Kidney (tissue), 13 donors: ENCODE measurements at regions not wholly inside any gene's neighbourhood (a gene's known extent, or its start where the extent isn't known, plus 50 kb on each side); places are given as distances from the start of the nearest gene placed in this dataset.

ENCODE experiments used
- DNase-seq, 5 donors: peaks; one replicate each; pipeline ENCODE4 v3.0.0-alpha.2; 2013 to 2020
- FAIRE-seq: peaks from 2 replicates; lab custom pipeline; 2012; peaks lifted over from hg19 to GRCh38; lab: Jason Lieb, UNC
- H3K27ac ChIP-seq, 2 donors: one replicate each; pipeline ENCODE4 v1.7.0; 2013; ENCODE audit warnings: low read depth in 2 of 2, low read length in 2 of 2, inconsistent platforms in 1 of 2
- H3K27me3 ChIP-seq: one replicate; pipeline ENCODE4 v1.7.1; 2013; ENCODE audit warnings: low read length, inconsistent platforms; ENCODE audit not compliant: control insufficient read depth, insufficient read depth
- H3K36me3 ChIP-seq, 3 donors: one replicate each; pipeline versions ENCODE4 v1.7.0 to v1.7.1; 2013; ENCODE audit warnings: low read length in 3 of 3, control low read depth in 1 of 3, inconsistent platforms in 1 of 3; ENCODE audit not compliant: insufficient read depth in 3 of 3, control insufficient read depth in 2 of 3
- H3K4me1 ChIP-seq, 3 donors: one replicate each; pipeline versions ENCODE4 v1.7.0 to v1.7.1; 2013; ENCODE audit warnings: low read length in 3 of 3, inconsistent platforms in 1 of 3, low read depth in 1 of 3; ENCODE audit not compliant: control insufficient read depth in 2 of 3, insufficient read depth in 2 of 3
- H3K4me3 ChIP-seq, 3 donors: one replicate each; pipeline versions ENCODE4 v1.7.0 to v1.8.1; 2013; ENCODE audit warnings: low read length in 3 of 3, control low read depth in 1 of 3, inconsistent platforms in 1 of 3
- H3K9ac ChIP-seq, 3 donors: one replicate each; pipeline versions ENCODE4 v1.7.0 to v1.7.1; 2013; ENCODE audit warnings: low read length in 3 of 3, control low read depth in 1 of 3, inconsistent platforms in 1 of 3
- H3K9me3 ChIP-seq, 3 donors: one replicate each; pipeline versions ENCODE4 v1.7.0 to v1.7.1; 2013; ENCODE audit warnings: low read length in 3 of 3, control low read depth in 1 of 3, inconsistent platforms in 1 of 3; ENCODE audit not compliant: control insufficient read depth in 2 of 3, insufficient read depth in 1 of 3
- intact Hi-C: fragments of 100-400 bp; cut with DNase I; formaldehyde crosslinking; loops from one replicate; pipeline ENCODE4 v1.11.1; 2022
- TF ChIP-seq, protein P1 (sequence below): IDR thresholded peaks from 3 replicates; pipeline ENCODE4 v1.5.1; 2012; ENCODE audit warnings: mild to moderate bottlenecking, moderate library complexity, borderline replicate concordance; ENCODE audit not compliant: insufficient read depth; ENCODE audit errors: extremely low read depth
- donor health status: control.
- donor health status: control.
- donor health status: control.
- donor health status: control.
- donor health status: control.
- donor health status: DM: yes; HTN: yes; CAD: no.
- donor health status: Normal renal cell carcinoma (clear cell type).

DNA sequence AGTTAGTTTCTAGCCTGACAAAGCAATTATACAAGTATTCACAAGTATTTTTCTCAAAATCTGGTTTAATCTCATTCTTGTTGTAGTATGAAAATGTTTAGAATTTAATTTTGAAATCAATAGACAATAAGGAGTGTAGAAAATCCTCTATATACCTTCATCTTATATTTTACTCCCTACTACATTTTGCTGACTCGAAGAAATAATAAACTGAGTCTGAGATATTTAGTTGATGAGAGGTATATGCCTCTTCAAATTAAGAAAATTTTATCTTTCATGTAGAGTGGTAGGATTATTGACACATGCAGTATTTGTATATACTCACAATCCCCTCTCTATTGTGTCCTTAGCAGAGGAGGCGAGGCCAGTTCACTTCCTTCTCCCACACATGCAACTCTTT, 477.7 kb downstream of the MAN2A1 start:
- no peak overlapping the region for H3K4me3 ChIP-seq
- TF ChIP-seq, protein P1, sequence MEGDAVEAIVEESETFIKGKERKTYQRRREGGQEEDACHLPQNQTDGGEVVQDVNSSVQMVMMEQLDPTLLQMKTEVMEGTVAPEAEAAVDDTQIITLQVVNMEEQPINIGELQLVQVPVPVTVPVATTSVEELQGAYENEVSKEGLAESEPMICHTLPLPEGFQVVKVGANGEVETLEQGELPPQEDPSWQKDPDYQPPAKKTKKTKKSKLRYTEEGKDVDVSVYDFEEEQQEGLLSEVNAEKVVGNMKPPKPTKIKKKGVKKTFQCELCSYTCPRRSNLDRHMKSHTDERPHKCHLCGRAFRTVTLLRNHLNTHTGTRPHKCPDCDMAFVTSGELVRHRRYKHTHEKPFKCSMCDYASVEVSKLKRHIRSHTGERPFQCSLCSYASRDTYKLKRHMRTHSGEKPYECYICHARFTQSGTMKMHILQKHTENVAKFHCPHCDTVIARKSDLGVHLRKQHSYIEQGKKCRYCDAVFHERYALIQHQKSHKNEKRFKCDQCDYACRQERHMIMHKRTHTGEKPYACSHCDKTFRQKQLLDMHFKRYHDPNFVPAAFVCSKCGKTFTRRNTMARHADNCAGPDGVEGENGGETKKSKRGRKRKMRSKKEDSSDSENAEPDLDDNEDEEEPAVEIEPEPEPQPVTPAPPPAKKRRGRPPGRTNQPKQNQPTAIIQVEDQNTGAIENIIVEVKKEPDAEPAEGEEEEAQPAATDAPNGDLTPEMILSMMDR: no peak
- H3K9ac ChIP-seq: no peak overlapping the region
- no peaks in the 10 kb centered on the region for H3K27me3 ChIP-seq
- no peak for DNase-seq
- peaks cover 0 to 5% (median 0%) of the 10 kb centered on the region in 3 donors for H3K9me3 ChIP-seq
- H3K27ac ChIP-seq: no peak overlapping the region
- intact Hi-C loops: no loop called here
- H3K4me1 ChIP-seq: no peaks in the 10 kb centered on the region
- no peak for FAIRE-seq
- no peaks in the 10 kb centered on the region for H3K36me3 ChIP-seq

DNA sequence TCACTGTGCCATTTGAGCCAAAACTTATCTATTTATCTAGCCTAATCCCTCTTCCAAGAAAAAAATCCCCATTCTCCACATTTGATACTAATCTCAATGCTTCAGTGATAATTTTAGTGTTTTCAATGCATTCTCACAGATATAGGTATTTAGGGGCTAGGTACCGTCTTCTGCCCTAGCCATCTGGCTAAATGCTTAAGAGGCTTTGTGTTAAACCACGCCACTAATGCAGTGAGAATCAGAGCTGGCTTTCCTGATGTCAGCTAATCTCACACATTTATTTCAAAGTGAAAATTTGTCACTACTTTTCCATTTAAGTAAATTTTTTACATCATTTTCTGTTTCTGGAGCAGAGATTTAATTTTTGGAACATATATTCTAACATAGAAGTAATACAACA, 479.7 kb downstream of the MAN2A1 start:
- Histone ChIP-seq H3K27me3 (no peaks in the 10 kb centered on the region), H3K4me1 (no peaks in the 10 kb centered on the region), H3K9ac (no peak overlapping the region), H3K4me3 (no peak overlapping the region), H3K36me3 (no peaks in the 10 kb centered on the region), H3K27ac (no peak overlapping the region), H3K9me3 (peaks cover 0 to 5% (median 0%) of the 10 kb centered on the region in 3 donors)
- FAIRE-seq (no peak), DNase-seq (no peak)
- TF ChIP-seq, protein P1: no peak
- intact Hi-C loops: no loop called here

DNA sequence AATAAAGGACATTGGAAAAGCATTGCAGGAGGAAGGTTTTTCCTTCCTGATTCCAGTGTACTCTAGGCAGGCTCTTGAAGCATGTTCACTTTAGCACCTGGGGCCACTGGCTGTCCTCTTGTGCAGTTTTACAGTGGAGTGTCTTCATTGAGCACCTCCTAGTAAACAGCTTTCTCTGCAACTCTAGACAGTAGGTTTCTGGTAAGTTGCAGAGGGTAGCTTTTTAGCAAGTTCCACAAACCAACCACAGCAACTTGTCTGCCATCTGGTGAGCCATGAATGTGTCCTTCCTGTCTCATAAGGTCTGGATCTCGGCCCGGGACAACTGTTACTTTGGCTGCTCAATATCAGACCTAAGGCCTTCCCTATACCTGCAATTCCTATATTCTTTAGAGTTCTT, 488.0 kb downstream of the MAN2A1 start:
- FAIRE-seq: no peak
- DNase-seq: no peak
- Histone ChIP-seq H3K9me3 (no peaks in the 10 kb centered on the region), H3K9ac (no peak overlapping the region), H3K36me3 (no peaks in the 10 kb centered on the region), H3K27ac (no peak overlapping the region), H3K4me3 (no peak overlapping the region), H3K27me3 (no peaks in the 10 kb centered on the region), H3K4me1 (no peaks in the 10 kb centered on the region)
- TF ChIP-seq, protein P1: no peak
- intact Hi-C loops: no loop called here

DNA sequence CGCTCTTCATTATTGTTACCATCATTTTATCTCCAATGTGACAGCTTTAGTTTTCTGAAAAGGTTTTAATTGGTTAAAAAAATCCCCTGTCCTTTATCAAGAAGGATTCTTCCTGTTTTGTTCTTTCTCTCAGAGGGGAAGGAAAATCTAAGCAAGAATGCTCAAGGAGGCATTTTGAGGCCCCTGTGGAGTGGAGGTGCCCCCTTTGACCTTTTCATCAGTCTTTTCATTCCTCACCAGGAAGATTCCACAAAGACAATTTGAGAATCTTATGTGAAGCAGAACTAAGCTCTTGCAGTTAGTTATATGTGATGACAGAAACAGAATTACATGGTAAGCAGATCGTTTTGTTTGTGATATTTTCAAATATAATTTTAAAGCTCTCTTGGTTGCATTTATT, 489.6 kb downstream of the MAN2A1 start:
- Histone ChIP-seq H3K27ac (no peak overlapping the region), H3K36me3 (no peaks in the 10 kb centered on the region), H3K9ac (no peak overlapping the region), H3K4me3 (no peak overlapping the region), H3K27me3 (no peaks in the 10 kb centered on the region), H3K4me1 (no peaks in the 10 kb centered on the region), H3K9me3 (peaks cover 0 to 2% (median 0%) of the 10 kb centered on the region in 3 donors)
- intact Hi-C loops: no loop called here
- TF ChIP-seq, protein P1: no peak
- FAIRE-seq: no peak
- no peak for DNase-seq
